ENCODE measurements at regions not wholly inside any gene's neighbourhood (a gene's known extent, or its start where the extent isn't known, plus 50 kb on each side); places are given as distances from the start of the nearest gene placed in this dataset.
"Not testable (repeated sequence)": the region's sequence is repeated elsewhere in the genome, so short reads cannot be mapped to it uniquely, and the experiment has no call there.

DNA sequence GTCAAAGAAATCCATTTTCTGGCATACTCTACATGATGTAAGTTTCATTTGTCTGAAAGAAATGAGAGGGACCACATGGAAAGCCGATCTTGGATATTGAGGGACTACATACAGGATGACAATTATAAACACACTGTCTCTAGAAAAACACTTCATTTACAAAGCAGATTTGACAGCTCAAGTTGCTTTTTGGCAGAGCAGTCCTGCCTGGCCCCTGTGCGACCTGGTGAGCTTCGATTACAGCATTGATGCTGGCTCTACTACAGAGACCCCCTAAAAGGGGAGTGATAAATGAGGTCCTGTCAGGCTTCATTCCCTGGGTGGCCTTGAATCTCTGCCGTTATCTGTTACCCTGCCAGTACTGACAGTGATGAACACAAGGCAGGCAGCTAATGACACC is 215.2 kb upstream of the NOCT start:
- DNase-seq (ENCODE audit: low read depth), result no peak

DNA sequence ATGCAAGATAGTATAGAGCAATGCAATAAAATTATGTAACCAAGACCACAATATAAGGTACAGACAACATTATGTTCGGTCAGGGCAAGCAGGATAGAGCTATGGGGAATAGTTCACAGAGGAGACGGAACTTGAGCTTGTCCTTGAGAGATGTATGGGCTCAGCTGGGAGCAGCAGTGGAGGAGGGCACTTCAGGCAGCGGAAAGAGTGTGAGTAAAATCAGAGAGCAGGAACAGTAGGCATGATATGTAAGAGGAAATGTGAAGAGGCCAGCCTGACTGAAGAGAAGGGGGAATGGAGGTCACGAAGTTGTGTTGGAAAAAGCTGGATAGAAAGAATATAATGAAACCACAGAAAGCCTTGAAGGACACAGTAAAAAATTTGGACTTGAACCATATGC is 217.2 kb upstream of the NOCT start:
- no peak for DNase-seq (ENCODE audit: low read depth)

DNA sequence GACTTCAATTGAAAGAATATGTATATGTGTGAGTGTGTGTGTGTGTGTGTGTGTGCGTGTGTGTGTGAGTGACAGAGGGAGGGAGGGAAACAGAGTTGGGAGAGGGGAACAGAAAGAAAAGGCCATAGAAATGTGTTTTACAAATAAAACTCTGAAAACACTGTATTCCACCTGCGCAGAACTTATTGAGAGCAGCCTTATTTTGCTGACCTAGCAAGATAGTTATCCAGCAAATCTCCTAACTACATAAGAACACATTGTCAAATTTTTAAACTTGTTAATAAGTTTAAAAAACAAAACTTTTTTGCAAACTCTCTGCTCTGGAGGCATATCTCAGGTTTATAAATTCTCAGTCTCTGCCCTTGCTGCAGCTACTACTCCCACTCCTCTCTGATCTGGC is 217.9 kb upstream of the NOCT start:
- DNase-seq (ENCODE audit: low read depth), result no peak

DNA sequence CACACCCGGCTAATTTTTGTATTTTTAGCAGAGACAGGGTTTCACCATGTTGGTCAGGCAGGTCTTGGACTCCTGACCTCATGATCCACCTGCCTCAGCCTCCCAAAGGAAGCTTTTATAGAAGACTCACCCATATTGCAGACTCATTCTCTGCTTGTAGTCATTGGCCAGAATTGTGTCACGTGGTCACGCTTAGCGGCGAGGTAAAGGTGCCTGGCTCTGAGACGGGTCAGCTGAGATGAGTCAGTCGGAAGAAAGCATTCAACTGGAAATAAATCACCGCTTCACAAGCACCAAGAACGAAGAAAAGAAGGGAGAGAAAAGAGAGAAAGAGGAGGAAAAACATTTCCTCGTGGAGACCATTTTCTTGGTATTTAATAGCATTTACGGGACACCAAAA is 218.8 kb upstream of the NOCT start:
- DNase-seq (ENCODE audit: low read depth), result no peak

DNA sequence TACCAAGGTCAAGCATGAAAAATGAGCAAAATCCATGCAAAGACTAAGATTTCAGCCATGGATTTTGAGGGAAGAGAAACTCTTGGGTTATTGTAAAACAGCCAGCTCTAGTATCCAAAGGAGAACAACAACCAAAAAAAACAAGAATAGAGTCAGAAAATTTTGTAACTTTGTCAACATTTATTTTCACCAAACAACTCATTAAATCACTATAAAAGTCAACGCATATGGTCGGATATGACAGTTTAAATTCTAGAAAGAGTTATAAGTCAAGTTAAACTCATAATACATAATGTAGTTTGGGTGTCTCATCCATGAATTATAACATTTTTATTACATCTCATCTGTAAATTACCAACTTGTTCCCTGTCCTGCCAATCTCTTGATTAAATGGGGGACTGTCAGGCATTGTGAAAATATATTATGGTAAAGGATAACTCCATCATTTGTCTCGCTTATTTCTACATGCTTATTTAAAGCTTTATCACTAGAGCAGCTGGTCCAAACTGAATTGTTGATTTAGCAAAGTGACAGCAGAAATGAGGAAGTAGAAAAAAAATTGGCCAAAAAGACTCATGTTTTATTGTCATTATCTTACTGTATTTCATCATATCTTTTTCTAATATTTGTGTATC is 224.8 kb upstream of the NOCT start:
- DNase-seq (ENCODE audit: low read depth), result no peak

DNA sequence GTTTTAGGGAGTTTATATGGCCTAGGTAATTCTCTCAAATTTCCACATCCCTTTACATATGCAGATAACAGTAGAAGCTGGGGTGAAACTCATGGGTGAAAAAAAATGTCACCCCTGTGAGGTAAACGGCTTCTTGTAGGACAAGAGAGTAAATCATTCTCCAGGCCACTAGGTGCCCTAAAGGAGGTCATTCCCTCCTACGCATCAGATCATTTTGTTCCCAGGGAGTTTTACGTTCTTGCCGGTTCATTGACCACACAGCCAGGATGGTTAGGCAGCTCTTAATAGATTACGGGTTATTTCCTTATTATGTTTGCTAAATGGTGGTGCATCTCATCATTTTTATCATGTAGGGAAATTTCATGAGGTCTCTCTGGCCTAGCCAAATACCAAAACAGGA is 225.8 kb upstream of the NOCT start:
- no peak for DNase-seq (ENCODE audit: low read depth)

DNA sequence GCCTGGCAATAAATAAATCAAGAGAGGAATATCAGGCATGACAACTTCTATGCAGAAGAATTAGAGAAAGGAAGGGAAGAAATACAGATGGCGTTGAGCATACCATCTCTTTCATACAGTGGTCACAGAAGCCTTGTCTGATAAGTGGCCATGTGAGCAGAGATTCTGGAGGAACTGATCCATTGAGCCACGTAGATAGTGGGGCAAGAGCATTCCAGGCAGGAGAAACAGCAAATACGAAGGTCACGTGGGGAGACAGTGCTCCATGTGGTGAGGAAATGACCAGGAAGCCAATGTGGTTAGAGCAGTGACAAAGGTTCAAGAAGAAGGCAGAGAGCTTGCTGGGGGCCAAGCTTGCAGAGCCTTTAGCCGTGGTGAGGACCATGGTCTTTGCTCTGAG is 226.7 kb upstream of the NOCT start:
- no peak for DNase-seq (ENCODE audit: low read depth)

DNA sequence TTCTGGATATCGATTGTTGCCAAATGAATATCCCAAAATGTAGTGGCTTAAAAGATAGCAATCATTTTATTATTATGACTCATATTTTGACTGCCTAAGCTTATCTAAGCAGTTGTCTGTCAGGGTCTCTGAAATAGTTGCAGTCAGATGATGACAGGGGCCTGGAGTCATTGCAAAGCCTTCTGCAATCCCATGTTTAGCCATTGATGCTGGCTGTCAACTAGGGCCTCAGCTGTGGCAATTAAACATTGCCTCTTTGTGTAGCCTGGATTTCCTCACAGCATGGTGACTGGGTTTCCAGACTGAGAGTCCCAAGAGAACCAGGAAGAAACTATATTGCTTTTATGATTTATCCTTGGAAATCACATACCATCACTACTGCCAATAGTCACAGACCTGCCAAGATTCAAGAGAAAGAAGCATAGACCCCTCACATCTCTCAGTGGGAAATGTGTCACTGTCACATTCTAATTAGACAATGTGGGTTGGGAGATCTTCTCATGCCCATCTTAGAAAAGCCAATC is 227.3 kb upstream of the NOCT start:
- DNase-seq (ENCODE audit: low read depth), result no peak

DNA sequence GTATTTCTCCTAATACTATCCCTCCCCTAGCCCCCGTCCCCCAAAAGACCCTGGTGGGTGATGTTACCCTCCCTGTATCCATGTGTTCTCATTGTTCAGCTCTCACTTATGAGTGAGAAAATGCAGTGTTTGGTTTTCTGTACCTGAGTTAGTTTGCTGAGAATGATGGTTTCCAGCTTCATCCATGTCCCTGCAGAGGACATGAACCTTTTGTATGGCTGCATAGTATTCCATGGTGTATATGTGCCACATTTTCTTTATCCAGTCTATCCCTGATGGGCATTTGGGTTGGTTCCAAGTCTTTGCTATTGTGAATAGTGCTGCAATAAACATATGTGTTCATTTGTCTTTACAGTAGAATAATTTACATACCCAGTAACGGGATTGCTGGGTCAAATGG is 235.8 kb upstream of the NOCT start:
- DNase-seq (ENCODE audit: low read depth), result not testable (repeated sequence)

DNA sequence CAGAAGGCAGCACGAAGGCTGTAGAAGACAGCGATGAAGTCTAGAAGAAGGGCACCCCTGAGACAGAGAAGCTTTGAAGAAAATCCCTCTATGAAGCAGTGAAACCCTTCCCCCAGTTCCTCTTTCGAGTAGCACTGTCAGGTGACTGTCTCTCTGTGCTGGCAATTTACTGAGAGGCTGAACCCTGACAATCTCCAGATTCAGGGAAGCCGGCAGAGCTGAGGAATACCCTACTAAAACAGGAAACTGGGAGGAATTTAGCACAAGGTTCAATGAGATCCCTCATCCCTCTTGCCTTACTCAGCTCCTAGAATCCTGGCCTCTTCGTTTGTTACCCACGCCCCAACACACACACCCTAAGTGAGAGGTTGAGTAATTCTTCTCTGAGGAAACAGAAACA is 239.7 kb upstream of the NOCT start:
- DNase-seq (ENCODE audit: low read depth), result no peak

DNA sequence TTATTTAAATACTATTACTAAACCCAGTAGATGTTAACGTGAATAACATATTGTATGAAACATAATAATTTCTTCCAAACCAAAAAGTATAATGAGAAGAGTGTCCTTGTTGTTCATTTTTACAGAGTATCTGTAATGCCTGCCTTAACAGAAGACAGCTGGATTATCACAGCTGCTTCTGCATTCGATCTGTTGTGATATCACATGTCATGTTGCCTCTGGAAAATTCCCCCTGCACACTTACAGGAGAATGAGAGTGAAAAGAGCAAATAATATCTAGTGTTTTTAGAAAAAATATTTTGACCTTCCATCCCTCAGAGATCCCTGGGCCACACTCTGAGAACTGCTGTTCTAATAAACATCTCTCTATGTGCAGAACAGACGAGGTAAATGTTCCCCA is 240.1 kb upstream of the NOCT start:
- DNase-seq (ENCODE audit: low read depth), result no peak

DNA sequence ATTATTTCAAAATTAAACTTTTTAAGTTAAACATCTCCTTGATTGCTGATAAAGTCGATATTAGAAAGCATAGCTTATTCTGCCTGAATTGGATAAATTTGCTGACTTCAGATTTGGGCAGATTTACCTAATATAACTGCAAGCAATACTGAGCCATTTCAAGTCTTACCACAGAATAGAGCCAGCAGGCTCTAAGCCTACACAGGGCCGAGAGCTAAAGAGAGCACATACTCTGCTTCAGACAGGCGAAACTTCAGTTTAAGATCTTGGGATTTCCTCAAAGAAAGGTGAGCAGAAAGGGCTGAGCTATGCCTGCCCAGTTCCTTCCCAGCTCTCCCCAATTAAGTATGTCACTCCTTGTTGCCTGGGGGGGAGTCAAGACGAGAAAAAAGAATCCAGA is 240.6 kb upstream of the NOCT start:
- no peak for DNase-seq (ENCODE audit: low read depth)

DNA sequence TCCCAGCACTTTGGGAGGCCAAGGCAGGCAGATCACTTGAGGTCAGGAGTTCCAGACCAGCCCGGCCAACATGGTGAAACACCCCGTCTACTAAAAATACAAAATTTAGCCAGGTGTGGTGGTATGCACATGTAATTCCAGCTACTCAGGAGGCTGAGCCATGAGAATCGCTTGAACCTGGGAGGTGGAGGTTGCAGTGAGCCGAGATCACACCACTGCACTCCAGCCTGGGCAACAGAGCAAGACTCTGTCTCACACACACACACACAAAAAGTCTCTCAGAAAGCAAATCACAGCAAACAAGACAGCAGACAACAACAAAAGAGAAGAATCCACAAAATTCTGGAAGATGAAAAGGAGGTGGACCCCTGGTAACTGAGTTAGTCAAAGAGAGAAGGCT is 241.5 kb upstream of the NOCT start:
- DNase-seq (ENCODE audit: low read depth), result not testable (repeated sequence)

DNA sequence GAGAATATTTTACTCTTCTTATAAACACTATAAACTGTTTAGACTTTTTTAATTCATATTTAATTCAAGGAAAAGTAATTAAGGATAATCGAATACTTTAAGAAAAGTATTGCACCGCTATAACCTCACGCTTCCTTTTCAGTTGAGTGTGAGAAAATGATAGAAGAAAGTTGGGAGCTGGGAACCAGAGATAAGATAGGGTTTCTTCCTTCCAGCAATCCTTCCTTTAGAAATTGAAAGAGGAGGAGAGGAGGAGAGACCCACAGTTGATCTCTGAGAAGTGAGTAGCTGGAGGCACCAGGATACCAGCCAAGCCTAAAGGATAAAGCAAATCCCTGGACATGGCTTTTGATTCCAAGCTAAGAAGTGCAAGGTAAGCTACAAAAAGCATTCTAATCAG is 242.3 kb upstream of the NOCT start:
- DNase-seq (ENCODE audit: low read depth), result no peak

DNA sequence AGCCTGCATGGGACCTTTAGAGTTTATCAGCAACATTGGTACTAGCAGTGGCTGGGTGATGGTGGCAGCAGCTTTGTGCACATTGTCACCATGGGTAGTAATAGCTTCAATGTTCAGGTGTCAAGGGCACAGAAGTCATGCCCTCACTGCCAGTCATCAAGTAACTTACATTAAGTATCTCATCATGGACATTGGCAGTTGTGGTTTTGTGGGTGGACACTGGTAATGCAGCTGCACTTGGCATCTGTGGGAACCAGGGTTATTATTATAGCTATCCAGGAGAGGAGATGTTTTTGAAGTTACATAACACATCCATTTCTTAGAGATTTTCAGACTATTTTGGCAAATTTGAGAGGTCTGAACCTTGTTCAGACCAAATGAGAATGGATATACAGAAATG is 243.2 kb upstream of the NOCT start:
- DNase-seq (ENCODE audit: low read depth), result no peak

DNA sequence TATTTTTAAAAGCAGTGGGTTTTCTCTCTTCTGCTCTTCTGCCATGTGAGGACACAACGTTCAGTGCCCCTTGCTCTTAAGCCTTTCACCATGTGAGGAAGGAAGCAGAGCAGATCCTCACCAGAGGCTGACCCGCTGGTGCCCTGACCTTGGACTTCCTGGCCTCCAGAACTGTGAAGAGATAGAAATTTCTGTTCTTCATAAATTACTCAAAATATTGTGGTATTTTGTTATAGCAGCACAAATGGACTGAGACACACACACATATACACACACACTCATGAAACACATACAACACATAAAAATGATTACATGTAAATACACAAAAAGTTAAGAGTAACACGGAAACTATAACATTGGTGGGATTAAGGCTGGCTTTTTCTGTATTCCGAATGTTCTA is 244.8 kb upstream of the NOCT start:
- no peak for DNase-seq (ENCODE audit: low read depth)

DNA sequence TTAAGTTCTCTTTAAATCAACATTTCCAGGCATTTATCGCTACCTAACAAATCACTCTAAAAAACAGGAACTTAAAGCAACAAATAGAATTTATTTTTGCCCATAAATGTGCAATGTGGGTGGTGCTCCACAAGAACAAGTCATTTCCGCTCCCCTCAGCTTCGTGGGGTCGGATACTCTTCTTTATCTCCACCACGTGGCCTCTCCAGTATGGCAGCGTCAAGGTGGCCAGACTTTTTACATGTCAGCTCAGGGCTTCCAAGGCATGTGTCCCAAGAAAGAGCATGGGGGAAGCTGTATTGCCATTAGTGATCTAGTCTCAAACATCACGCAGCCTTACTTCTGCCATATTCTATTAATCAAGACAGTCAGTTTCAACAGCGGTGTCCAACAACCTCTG is 249.2 kb upstream of the NOCT start:
- no peak for DNase-seq (ENCODE audit: low read depth)

DNA sequence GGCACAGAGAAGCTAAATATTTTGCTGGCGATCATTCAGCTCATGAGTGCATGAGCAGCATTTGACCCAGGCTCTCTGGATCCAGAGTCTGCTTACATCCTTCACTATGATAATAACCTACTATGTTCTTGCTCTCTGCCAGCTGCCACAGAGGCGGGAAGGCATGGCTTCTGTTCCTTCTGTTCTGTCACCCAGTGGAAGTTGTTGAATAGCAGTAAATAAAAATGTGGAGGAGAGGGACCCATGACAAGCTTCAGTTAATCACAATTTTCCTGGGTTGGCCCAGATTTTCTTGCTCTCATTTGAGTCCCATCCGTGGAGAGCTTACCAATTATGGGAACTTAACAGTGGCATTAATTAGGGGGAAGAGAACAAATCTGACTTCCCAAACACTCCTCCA is 250.1 kb upstream of the NOCT start:
- no peak for DNase-seq (ENCODE audit: low read depth)

DNA sequence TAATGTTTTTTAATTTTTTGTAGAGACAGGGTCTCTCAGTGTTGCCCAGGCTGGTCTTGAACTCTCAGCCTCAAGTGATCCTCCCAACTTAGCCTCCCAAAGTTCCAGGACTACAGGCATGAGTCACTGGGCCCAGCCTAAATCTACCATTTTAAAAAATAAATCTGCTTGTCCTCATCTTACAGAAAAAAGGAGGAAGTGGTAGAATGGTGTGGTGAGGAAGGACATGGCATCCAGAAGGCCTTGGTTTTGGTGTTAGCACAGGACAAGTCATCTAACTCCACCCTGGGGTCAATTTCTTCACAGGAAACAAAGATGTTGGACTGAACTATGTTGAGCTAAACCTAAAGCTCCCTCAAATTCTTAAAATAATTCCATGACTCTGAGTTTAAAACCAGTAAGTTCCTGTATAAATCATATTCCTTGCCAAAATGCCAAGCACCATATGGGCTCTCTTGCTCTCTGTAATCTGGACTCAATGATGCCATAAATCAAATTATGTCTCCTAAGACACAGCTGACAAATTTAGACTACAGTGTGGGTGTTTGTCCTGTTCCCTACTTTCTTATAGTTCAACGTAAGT is 253.9 kb upstream of the NOCT start:
- no peak for DNase-seq (ENCODE audit: low read depth)

DNA sequence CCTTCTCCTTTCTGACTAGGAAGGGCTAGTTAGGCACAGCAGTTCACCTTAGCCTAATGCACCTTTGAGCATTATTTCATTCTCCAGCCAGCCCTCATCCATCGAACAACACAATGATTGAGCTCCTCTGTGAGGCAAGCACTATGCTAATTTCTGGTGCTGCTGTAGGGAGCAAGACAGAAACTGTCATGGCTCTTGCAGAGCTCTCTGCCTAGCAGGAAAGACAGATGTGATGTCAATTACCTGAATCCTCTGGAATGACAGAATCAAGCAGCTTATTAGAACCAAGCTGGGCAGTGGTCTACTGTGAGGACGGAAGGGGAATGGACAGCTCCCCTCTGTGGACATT is 256.1 kb upstream of the NOCT start:
- no peak for DNase-seq (ENCODE audit: low read depth)

DNA sequence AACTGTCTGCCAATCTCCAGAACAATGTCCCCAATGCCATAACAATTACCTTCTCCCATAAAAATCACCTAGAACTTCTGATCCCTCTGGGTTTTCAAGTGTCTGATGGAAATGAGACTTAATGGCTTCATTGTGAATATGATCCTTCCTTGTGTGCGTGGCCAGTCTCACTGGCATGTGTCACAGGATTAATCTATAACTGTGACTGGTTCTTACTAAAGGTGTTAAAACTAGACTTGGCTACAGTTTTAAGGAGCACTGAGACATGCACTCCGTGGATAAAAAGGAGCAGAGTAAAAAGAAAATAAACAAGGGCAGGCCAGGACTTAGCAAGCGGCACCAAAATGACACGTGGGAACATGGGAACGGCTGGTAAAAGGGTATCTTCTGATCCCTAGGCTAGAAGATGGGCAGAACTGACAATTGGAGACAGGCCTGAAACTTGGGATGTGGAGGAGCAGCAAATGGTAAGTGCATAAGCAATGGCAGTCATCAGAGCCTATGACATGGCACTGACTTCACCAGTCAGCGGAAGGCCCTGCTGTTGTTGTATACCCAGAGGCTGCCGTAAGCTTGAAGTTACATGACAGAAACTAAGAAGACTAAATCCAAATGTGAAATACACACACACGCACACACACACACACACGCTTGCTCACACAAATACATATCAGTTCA is 256.6 kb upstream of the NOCT start:
- DNase-seq (ENCODE audit: low read depth), result no peak

DNA sequence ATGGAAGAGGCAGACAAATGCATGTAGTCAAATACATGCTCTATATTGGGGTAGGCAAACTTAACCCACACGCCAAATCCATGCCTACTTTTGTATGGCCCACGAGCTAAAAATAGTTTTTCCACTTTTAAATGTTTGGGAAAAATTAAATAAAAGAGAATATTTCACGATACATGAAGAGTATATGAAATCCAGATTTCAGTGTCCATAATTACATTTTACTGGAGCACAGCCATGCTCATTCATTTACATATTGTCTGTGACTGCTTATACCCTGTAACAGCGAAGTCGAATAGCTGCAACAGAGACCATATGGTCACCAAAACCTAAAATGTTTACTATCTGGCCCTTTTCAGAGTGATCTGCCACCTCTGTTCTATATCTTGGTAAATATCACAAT is 257.4 kb upstream of the NOCT start:
- DNase-seq (ENCODE audit: low read depth), result no peak

DNA sequence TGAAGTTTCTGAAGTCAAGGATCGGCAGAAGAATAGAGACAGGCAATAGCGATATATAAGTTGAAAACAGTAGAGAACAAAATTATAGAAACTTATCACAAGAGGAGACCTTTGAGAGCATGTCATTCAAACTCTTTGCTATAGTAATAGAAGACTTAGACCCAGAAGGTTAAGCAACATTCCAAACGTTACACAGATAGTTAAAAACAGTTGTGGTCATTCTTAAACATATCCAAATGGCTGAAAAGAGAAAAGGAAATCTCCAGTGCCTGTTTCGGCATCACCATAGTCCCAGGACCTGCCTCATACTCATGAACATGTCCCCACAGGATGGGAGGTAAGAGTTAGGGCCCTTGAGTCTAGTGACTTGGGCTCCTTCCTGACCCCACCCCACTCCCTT is 258.1 kb upstream of the NOCT start:
- no peak for DNase-seq (ENCODE audit: low read depth)

DNA sequence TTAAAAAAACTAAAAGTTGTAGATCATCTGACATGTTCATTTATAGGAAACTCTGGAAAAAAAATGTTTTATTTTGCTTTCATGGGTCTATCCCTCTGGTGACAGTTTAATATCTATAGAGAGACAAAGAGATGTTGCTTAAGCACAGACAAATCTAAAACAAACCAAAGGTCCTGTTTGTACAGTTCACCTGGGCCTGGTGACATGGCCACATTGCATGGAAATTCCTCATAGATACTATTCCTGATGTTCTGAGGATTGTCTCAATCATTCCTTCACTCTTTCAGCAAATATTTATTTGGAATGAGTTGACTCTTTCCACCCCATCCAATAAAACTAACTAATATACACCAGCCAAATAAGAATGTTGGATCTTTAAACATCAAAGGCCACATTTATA is 259.1 kb upstream of the NOCT start:
- no peak for DNase-seq (ENCODE audit: low read depth)
